Ishikawa (cell line): ENCODE measurements at regions not wholly inside any gene's neighbourhood (a gene's known extent, or its start where the extent isn't known, plus 50 kb on each side); places are given as distances from the start of the nearest gene placed in this dataset.

ENCODE experiments used
- CEBPB ChIP-seq: IDR thresholded peaks from 2 replicates; pipeline ENCODE4 v1.6.1; 2012
- CREB1 ChIP-seq: IDR thresholded peaks from 2 replicates; pipeline ENCODE4 v1.6.1; 2012; ENCODE audit warnings: low read depth
- EGR1 ChIP-seq: IDR thresholded peaks from 2 replicates; pipeline ENCODE4 v1.6.1; 2012
- EP300 ChIP-seq: IDR thresholded peaks from 2 replicates; pipeline ENCODE4 v1.6.1; 2012; ENCODE audit warnings: borderline replicate concordance
- FOXM1 ChIP-seq: IDR thresholded peaks from 2 replicates; pipeline ENCODE4 v1.6.1; 2012; ENCODE audit warnings: low read depth, borderline replicate concordance
- MAX ChIP-seq: IDR thresholded peaks from 2 replicates; pipeline ENCODE4 v1.6.1; 2012
- NFIC ChIP-seq: IDR thresholded peaks from 2 replicates; pipeline ENCODE4 v1.6.1; 2012
- RAD21 ChIP-seq: IDR thresholded peaks from 2 replicates; pipeline ENCODE4 v1.6.1; 2012; ENCODE audit warnings: low read depth
- REST ChIP-seq: IDR thresholded peaks from 2 replicates; pipeline ENCODE4 v1.6.1; 2012; ENCODE audit warnings: low read depth, mild to moderate bottlenecking
- TAF1 ChIP-seq: IDR thresholded peaks from 2 replicates; pipeline ENCODE4 v1.6.1; 2012; ENCODE audit warnings: low read depth, mild to moderate bottlenecking
- TCF12 ChIP-seq: IDR thresholded peaks from 2 replicates; pipeline ENCODE4 v1.6.1; 2012; ENCODE audit warnings: low read depth
- TEAD4 ChIP-seq: IDR thresholded peaks from 2 replicates; pipeline ENCODE4 v1.6.1; 2012
- USF1 ChIP-seq: IDR thresholded peaks from 2 replicates; pipeline ENCODE4 v1.6.1; 2012
- YY1 ChIP-seq: IDR thresholded peaks from 2 replicates; pipeline ENCODE4 v1.6.1; 2012; ENCODE audit warnings: low read depth
- ZBTB7A ChIP-seq: IDR thresholded peaks from 2 replicates; pipeline ENCODE4 v1.6.1; 2012; ENCODE audit warnings: low read depth

GRCh38 chr5:158398360-158399201 lies 539.6 kb upstream of the CLINT1 start:
- no peak for TF ChIP-seq ZBTB7A
- no peak for TF ChIP-seq FOXM1
- TF ChIP-seq REST = no peak
- no peak for TF ChIP-seq NFIC
- TF ChIP-seq EP300 = no peak
- TF ChIP-seq TCF12 = no peak
- TF ChIP-seq TEAD4 = no peak
- TF ChIP-seq CREB1 = no peak
- no peak for TF ChIP-seq TAF1
- no peak for TF ChIP-seq USF1
- no peak for TF ChIP-seq CEBPB
- TF ChIP-seq MAX = no peak

- TF ChIP-seq EP300 (no peak), MAX (no peak), TCF12 (no peak), ZBTB7A (no peak), REST (no peak), TEAD4 (no peak), TAF1 (no peak), EGR1 (no peak), RAD21 (no peak), YY1 (no peak), FOXM1 (no peak)
Observed at GRCh38 chr5:158397278-158397677, 538.3 kb upstream of the CLINT1 start.

- TF ChIP-seq FOXM1 (no peak), ZBTB7A (no peak), MAX (no peak), TAF1 (no peak), RAD21 (no peak), CREB1 (no peak), REST (no peak), TEAD4 (no peak), CEBPB (no peak), YY1 (no peak), TCF12 (no peak), EGR1 (no peak), NFIC (no peak), EP300 (no peak), USF1 (no peak)
Observed at GRCh38 chr5:158394102-158394501, 535.2 kb upstream of the CLINT1 start.

- TF ChIP-seq MAX (no peak), EGR1 (no peak), TEAD4 (no peak)
Observed at GRCh38 chr5:158393457-158393856, 534.5 kb upstream of the CLINT1 start.
